SU-DHL-6 (cell line): ENCODE measurements at regions not wholly inside any gene's neighbourhood (a gene's known extent, or its start where the extent isn't known, plus 50 kb on each side); places are given as distances from the start of the nearest gene placed in this dataset.

Experiments
- EZH2phosphoT487 ChIP-seq: fragments of 200-600 bp; sonication (generic), shearing (Covaris generic); conservative IDR thresholded peaks from 2 replicates; pipeline ENCODE4 v1.6.1; 2018; ENCODE audit warnings: mild to moderate bottlenecking, antibody characterized with exemption, low read length, moderate library complexity, mixed read lengths
- TF ChIP-seq, protein P1 (sequence below): fragments of 200-600 bp; sonication (generic); IDR thresholded peaks from one replicate; pipeline ENCODE4 v1.5.1; 2017; ENCODE audit warnings: antibody characterized with exemption, mild to moderate bottlenecking, low read length, moderate library complexity; ENCODE audit not compliant: insufficient read depth, poor library complexity, severe bottlenecking

DNA sequence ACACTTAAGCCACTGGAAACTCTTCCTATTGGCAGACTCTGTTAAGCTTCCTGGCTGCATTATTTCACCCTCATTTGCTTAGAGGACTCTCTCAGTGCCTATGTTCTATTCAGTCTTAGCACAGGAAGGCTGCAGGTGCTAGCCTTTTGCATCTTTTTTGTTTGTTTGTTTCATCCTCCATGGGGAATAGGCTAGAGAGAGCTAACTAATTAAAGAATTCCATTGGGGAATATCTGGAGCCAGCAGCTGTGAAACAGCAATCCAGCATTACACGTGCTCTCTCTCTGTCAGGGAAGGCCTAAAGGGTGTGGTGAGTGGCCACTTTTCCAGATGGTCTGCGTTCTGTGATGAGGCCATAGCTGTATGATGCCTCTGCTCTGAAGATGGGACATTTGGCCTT, 633.6 kb downstream of the SPRY1 start:
- TF ChIP-seq, protein P1, sequence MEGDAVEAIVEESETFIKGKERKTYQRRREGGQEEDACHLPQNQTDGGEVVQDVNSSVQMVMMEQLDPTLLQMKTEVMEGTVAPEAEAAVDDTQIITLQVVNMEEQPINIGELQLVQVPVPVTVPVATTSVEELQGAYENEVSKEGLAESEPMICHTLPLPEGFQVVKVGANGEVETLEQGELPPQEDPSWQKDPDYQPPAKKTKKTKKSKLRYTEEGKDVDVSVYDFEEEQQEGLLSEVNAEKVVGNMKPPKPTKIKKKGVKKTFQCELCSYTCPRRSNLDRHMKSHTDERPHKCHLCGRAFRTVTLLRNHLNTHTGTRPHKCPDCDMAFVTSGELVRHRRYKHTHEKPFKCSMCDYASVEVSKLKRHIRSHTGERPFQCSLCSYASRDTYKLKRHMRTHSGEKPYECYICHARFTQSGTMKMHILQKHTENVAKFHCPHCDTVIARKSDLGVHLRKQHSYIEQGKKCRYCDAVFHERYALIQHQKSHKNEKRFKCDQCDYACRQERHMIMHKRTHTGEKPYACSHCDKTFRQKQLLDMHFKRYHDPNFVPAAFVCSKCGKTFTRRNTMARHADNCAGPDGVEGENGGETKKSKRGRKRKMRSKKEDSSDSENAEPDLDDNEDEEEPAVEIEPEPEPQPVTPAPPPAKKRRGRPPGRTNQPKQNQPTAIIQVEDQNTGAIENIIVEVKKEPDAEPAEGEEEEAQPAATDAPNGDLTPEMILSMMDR: no peak
- TF ChIP-seq EZH2phosphoT487: no peak
